HG03521 (cell line): ENCODE measurements at regions not wholly inside any gene's neighbourhood (a gene's known extent, or its start where the extent isn't known, plus 50 kb on each side); places are given as distances from the start of the nearest gene placed in this dataset.
"Not testable (repeated sequence)": the region's sequence is repeated elsewhere in the genome, so short reads cannot be mapped to it uniquely, and the experiment has no call there.

Experiments
- ATAC-seq: cut with Tn5 transposase; IDR thresholded peaks from one replicate; pipeline ENCODE4 v1.9.1; 2021; ENCODE audit warnings: mild to moderate bottlenecking, moderate library complexity; ENCODE audit not compliant: unreplicated experiment

- ATAC-seq: no peak
These were observed 419.9 kb downstream of the BUD13 start for GRCh38 chr11:116352881-116353280.

- no peak for ATAC-seq
These were observed 424.6 kb downstream of the BUD13 start for GRCh38 chr11:116348226-116348625.

GRCh38 chr11:116345575-116345974, 427.2 kb downstream of the BUD13 start:
- no peak for ATAC-seq

GRCh38 chr11:116344601-116345000, 428.2 kb downstream of the BUD13 start:
- ATAC-seq: no peak

- no peak for ATAC-seq
These were observed 429.5 kb downstream of the BUD13 start for GRCh38 chr11:116343270-116343669.

GRCh38 chr11:116342148-116342547, 430.6 kb downstream of the BUD13 start:
- ATAC-seq: no peak

GRCh38 chr11:116339306-116340098, 433.3 kb downstream of the BUD13 start:
- no peak for ATAC-seq

GRCh38 chr11:116338500-116338899, 434.3 kb downstream of the BUD13 start:
- ATAC-seq: not testable (repeated sequence)

- ATAC-seq: no peak
These were observed 436.2 kb downstream of the BUD13 start for GRCh38 chr11:116336540-116336939.

- ATAC-seq: no peak
These were observed 436.9 kb downstream of the BUD13 start for GRCh38 chr11:116335891-116336290.

- no peak for ATAC-seq
These were observed 437.7 kb downstream of the BUD13 start for GRCh38 chr11:116335078-116335477.

- ATAC-seq: no peak
These were observed 438.2 kb downstream of the BUD13 start for GRCh38 chr11:116334596-116334995.

- ATAC-seq: no peak
These were observed 439.7 kb downstream of the BUD13 start for GRCh38 chr11:116333001-116333535.

- no peak for ATAC-seq
These were observed 440.4 kb downstream of the BUD13 start for GRCh38 chr11:116332391-116332790.

GRCh38 chr11:116331381-116331780, 441.4 kb downstream of the BUD13 start:
- ATAC-seq: no peak

GRCh38 chr11:116330439-116331185, 442.2 kb downstream of the BUD13 start:
- ATAC-seq: no peak

GRCh38 chr11:116329354-116330090, 443.3 kb downstream of the BUD13 start:
- no peak for ATAC-seq

- no peak for ATAC-seq
These were observed 443.9 kb downstream of the BUD13 start for GRCh38 chr11:116328851-116329250.

- ATAC-seq: no peak
These were observed 444.4 kb downstream of the BUD13 start for GRCh38 chr11:116328391-116328790.

GRCh38 chr11:116326146-116326545, 446.6 kb downstream of the BUD13 start:
- no peak for ATAC-seq

- no peak for ATAC-seq
These were observed 447.5 kb downstream of the BUD13 start for GRCh38 chr11:116325247-116325646.
